Stimulated activated CD8-positive, alpha-beta memory T cell treated with anti-CD3 and anti-CD28 coated beads, Interleukin-15, amount 100 ng/mL, for 4 hours (primary cell): ENCODE measurements at regions not wholly inside any gene's neighbourhood (a gene's known extent, or its start where the extent isn't known, plus 50 kb on each side); places are given as distances from the start of the nearest gene placed in this dataset.
"Not testable (repeated sequence)": the region's sequence is repeated elsewhere in the genome, so short reads cannot be mapped to it uniquely, and the experiment has no call there.

Source experiments
- DNase-seq, 2 donors: peaks; one replicate each; pipeline ENCODE4 v3.0.0-alpha.2; 2020; ENCODE audit warnings: low read depth in 2 of 2

DNA sequence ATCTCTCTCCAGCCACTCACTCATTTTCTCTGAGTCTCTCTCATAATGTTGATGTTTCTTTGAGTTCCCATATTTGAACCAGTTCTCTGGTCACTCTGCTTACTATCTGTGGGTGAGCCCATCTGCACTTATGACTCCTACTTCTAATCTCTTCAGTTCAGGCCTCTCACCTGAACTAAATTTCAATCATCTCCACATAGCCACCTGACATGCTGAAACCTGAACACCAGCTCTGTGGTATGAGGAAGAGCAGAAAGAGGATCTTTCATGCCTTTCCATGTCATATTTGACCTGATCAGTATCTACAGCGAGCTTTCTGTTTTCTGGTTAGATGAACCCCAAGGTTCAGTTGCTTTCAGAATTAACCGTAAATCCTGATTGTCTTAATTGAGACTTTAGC, 122.2 kb upstream of the ESX1 start:
- DNase-seq = no peak

DNA sequence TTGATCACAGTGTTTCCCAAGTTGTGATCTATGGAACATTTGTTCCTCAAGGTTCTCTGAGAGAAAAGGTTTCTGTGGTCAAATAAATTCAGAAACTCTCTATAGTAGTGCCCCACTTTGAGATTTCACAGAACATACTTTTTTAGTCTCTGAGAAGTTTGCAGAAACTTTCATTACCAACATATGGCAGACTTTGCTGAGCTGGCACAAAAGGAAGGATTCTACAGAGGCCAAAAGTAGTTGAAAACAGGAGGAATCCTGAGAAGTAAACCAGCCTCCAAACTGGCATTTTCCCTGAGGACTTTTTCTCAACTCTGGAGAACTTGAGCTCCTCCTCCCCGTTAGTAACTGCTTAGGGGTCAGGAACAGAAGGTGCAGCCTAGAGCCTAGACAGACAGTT, 117.8 kb upstream of the ESX1 start:
- DNase-seq = no peak

DNA sequence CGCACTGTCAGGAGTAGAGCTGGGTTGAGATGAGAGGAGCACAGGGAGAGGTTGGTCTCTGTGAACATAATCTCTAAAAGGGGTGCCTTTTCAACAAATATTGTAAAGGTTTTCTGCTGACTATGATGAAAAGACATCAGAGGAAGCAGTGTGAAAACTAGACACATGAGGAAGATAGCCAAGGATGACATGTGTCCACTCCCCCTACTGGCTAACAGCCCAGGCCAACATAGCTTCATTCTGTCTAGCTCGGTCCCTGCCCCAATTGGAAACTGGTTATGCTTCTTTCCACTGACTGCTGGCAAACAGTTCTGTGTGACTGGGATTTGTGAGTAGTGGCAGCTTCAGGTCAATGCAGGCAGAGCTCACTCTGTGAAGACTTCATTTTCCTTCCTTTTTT, 115.4 kb upstream of the ESX1 start:
- no peak for DNase-seq

DNA sequence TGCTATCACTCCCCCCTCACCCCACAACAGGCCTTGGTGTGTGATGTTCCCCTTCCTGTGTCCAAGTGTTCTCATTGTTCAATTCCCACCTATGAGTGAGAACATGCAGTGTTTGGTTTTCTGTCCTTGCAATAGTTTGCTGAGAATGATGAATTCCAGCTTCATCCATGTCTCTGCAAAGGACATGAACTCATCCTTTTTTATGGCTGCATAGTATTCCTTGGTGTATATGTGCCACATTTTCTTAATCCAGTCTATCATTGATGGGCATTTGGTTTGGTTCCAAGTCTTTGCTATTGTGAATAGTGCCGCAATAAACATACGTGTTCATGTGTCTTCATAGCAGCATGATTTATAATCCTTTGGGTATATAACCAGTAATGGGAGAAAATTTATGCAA, 106.0 kb upstream of the ESX1 start:
- not testable (repeated sequence) for DNase-seq

DNA sequence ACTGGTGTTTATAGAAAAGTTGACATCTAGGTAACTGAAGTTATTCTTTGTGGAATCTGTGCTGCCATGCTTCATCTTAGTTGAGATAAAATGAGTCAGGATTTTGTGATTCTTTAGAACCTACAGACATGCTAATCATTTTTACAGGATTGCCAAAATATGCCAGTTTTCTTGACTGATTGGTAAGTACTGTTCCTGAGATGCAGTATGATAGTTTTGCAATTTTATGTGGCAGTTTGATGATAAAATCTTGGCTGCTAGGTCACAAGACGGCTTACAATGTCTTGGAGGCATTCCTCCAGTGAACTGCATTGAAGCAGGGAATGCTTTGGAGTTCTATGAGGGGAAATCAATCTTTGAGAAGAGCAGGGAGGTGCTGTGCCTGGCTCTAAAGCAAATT, 104.4 kb upstream of the ESX1 start:
- no peak for DNase-seq

DNA sequence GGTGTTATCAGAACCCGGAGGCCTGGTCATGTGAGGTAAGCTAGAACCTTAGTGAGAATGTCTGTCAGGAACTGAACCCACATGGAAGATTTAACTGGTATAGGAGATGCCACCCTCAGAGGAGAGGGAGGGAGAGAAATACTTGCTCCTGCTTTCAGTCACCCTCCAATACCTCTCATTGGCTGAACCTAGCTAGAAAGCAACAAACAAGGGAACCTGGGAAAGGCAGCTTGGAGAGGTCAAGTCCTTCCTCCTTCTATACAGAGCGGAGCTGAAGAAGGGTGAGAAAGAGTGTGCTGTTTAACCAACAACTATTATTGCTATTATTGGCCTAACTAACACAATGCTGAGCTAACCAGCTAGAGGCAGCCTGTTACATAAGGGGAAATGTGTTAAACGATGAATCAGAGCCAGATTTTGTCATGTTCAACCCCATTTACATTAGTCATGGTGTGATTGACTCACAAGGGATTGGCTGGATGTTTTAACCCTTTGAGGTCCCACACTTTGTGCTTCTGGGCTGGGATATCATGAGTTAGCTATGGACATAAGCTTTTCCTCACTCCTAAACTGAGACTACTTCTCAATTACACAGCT, 96.5 kb upstream of the ESX1 start:
- no peak for DNase-seq

DNA sequence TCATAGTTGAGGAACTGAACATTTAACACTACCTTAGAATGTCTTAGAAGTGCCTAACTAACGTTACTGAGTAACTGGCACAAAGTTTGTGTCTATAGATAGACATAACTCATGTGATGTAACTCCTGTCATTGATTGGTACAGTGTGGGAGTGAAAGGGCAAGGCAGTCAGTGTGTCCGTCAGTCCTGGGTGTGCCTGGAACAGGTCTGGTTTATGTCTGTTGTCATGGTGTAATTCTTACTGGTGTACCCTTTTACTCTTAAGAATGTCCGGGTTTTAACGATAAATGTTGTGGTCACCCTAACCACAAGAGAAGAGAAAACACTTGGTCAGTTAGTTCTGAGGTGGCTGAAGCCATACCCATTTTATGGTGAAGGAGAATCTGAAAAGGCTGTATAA, 93.1 kb upstream of the ESX1 start:
- DNase-seq = no peak

DNA sequence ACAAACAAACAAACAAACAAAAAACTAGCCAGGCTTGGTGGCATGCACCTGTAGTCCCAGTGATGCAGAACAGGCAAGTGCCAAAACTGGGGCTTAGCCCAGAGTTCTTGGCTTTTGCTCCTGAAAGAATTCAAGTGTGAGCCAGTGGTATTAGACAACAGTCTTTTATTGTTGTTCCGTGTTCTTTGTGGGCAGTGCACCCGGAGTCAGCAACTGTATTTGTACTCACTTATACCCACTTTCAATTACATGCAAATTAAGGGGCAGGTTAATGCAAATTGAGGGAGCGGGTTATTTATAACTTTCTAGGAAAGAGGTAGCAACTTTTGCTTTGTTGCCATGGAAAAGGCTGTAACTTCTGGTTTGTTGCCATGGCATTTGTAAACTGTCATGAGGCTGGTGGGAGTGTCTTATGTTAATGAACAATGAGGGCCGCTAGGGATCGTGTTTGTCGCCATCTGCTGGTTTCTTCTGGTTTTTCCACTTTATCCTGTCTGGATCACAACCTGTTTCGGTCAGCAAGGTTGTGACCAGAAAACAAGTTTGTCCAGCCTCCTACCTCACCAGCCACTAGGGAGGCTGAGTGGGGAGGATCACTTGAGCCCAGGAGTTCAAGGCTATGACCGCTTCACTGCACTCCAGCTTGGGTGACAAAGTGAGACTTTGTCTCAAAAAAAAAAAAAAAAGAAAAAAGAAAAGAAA, 88.8 kb upstream of the ESX1 start:
- DNase-seq = peak in 1 of 2 donors; percentile 0

DNA sequence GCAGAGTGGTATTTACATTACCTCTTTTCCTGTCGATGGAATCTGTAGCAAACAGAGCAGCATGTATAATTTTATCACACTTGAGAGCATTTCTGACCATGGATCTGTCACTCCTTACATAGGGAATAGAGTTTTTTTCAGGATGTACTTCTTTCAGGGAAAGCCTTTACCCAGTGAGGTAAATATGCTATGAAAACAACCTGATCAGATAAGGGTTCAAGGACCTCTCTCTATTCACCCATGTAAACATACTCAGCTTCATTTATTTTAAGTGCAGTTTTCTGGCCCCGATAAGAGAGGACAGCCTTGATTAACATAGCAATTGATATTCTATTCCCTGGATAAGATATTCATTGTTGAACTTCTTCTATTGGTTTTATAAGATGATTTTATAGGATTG, 87.3 kb upstream of the ESX1 start:
- DNase-seq = no peak

DNA sequence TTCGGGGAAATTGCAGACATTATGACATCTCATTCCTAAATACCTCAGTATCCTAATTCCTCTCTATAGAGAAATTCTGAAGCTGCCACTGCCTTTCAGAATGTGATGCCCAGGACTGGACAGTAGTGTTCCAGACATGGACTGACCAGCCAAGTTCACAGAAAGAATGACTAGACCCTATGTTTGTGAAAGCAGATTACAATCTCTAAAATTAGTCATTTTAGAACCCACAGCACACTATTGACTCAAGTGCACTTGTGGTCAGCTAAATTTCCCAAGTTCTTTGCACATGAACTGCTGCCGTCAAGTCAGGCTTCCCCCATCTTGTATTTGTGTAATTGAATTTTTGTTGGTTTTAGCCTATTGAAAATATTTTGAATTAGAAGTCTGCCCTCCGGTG, 81.0 kb upstream of the ESX1 start:
- no peak for DNase-seq

DNA sequence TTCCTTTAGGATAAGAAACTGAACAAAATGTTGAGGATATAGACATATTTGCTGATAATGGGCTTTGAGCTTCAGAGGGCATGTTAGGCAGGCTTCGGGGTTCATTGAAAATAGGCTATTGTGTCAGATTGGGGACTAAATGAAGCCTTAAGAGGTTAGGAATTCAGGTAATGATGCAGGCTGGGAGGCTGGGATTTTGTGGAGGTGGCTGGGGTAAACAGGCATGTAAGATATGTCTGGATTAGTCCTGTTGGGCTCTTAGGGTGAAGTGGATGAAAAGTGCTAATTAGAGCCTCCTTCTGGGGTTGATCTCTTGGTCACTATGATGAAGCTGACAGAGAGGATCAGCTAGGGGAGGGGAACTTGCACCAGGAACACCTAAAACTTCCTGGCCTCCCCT, 80.2 kb upstream of the ESX1 start:
- DNase-seq = no peak

DNA sequence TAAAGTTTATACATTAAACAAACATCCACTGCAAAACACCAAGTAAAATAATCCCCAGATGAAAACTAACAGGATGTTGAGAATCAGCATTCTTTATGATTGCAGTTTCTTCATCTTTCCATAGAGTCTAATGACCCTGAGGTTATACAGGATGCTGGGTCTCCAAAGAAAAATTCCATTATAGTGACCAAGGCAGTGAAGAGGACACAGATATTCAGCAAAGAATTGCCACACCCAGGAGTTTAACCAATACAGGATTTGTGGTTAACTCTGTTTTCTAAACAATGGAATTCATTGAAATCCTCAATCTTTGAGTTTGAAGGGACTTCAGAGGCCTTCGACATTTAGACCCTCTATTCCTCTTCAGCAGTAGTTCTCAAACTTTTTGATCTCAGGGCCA, 76.2 kb upstream of the ESX1 start:
- no peak for DNase-seq

DNA sequence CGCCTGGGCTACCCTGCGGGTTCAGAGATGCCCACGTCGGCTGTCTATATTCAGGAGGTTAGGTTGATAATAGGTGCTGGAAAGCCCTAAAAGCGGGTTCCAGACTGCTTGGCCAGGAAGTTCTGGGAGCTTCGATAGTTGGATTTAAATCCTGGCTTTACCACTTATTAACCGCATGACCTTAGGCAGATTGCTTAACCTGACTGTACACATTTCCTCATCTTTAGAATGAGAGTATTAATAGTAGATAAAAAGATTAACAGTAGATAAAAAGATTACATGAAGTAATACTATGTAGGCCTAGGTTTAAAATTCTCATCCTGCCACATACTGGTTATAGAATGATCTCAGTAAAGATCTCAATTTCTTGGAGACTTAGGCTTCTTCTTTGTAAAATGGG, 75.0 kb upstream of the ESX1 start:
- DNase-seq = no peak

DNA sequence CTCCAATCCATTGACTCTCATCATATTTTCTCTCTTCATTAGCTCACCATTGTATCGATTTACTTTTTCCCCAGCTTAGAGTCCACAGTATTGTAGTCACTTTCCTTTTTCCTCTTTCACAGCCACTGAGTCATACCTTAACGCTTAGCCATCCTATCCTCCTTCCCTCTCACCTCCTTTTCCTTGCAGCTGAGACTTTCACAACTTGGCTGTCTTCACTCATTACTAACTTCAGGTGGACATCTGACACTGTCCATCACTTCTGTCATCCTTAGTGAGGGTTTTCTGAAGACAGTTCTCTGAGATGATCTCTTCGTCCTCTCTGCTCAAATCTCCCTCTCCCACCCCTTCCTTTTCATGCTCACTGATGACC, 70.5 kb upstream of the ESX1 start:
- no peak for DNase-seq

DNA sequence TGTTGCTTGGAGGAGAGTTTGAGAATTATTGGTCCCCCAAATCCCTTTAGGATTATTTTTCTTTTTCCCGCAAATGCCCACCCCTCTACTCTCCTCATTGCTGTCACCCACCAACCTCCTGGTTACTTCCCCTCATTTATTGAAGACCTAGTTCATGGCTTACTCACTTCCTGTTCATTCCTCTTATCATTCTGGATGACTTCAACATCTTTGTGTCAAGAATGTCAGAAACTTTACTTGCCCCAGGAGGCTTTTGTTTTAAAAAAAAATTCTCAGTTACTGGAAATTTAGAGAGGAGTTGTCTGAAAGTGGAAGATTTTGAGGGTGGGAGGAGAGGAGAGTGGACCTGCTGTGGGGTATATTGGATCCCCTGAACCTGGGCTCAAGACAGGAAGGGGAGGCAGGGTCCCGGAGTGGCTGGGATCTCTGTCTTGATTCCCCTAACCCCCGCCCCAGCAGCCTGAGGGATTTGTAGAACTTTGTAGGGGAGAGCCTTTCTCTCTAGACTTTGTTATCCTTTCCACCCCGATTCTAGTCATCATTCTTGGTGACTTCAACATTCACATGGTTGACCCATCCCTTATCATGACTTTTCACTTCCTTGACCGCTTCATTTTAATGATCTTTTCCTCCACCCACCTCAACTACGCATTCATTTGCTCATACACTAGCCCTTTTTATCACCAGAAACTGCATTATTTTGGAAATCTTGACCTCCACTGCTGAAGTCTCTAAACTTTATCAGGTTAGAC, 69.9 kb upstream of the ESX1 start:
- DNase-seq = no peak

DNA sequence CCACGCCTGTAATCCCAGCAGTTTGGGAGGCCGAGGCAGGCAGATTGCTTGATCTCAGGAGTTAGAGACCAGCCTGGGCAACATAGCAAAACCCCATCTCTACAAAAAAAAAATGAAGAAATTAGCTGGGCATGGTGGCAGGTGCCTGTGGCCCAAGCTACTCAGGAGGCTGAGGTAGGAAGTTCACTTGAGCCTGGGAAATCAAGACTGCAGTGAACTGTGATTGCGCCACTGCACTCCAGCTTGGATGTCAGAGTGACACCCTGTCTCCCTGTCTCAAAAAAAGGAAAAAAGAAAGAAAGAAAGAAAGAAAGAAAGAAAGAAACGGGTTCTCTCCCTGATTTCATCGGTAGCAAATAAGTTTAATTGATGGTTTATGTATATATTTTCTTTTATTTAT, 64.6 kb upstream of the ESX1 start:
- no peak for DNase-seq

DNA sequence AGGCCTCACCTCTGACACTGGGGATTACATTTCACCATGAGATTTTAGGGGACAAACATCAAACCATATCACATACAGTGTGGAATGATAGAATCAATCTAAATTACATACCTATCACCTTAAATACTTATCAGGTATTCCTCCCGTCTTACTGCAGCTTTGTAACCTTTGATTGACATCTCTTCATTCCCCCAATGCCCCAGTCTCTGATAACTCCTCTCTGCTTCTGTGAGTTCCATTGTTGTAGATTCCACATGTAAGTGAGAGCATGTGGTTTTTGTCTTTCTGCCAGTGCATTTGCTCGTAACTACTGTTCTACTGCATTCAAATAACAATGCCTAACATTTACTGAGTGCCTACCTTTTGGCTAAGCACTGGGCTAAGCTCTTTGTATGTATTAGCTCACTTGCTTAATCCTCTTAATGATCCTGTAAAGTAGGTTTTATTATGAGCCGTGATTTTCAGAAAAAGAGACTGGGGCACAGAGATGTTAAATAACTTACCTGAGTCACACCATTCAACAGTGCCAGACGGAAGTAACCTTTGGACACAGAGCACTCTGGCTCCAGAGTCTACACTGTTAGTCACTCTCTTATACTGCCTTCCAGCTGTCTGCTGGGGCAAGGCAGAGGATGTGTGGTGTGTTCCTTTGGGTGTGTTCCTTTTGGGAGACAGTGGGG, 63.7 kb upstream of the ESX1 start:
- no peak for DNase-seq

DNA sequence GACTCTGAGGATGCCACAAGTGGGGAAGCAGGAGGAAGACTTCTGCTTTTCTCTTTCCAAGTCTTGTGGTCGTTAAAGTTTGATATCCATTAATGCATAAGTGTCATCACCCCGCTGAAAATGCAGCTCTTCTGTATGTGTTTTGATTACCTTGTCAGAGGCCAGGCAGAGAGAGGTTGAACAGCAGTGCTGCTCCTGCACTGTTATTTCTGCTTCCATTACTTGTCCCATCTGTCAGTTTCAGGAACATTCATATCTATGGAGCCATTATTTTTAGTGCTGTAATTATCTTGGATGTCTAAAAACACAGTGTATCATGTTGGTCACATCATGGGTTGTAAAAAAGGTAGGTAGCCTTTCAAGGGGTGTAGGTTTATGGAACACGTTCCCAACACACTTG, 62.0 kb upstream of the ESX1 start:
- DNase-seq = no peak

DNA sequence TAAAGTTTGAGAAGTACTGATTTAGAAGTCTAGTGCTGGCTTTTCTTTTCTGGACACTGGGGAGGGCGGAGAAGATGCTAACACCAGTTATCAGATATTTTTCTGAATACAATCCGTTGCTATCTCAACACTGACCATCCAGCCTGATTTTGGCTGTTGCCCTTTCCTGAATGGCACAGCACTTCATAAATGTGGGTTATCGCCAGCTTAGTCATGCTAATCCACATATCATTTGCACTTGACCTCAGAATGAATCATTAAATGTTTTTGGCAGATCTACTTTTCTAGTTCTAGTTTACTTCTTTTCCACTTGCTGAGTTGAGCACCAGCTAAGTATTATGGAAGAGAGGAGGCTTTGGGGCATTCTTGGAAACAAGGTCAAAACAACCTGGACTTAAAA, 60.8 kb upstream of the ESX1 start:
- no peak for DNase-seq

DNA sequence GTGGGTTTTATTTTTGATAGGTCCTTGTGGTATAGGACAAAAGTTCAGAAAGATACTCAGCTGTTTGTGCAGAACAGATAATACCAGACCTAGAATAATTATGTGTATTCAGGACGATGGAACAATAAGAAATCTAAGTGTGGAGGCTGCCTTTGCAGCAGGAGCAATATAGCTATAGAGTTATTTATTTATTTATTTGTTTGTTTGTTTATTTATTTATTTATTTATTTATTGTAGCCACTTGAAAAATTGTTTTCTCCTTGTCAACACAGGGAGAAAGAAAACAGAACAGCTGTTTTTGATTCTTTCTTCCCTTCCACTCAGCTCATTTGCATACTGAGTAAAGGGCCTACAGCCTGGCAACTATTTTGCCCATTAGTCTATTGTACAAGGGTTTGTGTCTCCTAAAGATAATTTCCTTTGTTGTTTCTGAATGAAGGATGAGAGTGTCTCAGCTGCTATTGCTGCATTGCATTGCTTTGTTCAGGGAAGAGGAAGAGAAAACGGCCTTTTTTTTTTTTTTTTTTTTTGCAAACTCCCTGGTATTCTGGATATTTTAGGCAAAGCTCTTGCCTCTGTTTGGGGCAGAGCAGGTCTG, 56.0 kb upstream of the ESX1 start:
- no peak for DNase-seq

DNA sequence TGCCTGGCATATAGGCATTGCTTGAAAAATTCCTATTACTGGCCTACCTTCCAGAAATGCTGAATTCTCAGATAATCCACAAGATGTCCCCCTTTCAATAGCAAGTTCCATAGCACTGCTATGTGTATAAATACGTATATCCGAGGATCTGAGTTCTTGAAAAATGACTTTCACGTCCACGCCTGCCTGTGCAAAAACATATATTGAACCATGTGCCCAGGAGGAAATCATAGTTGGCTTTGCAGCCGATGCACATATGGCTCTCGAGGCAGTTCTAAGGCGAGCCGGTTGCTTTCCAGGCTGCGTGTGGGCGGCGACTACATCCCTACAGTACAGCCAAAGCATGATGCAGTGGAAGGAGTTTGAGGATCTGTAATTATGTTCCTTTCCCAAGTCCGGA, 55.4 kb upstream of the ESX1 start:
- DNase-seq = no peak

DNA sequence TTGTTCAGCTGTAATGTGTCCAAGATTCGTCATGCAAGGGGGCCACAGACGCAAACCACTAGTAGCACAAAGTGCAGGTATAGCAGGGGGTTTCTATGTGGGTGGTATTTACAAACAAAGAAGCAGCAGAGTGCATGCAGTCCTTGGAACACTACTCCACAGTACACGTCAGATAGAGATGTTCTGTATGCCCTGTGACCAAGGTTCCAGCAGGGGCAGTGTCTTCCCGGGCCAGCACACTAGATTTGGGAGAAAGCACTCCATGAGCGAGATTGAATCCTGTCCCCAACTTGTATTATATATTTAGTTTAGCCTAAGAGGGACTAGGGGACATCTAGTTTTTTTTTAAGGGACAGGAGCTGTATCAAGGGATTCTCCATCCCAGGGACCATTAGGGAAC, 54.4 kb upstream of the ESX1 start:
- DNase-seq = no peak
